GF-D8 (cell line): ENCODE measurements at regions not wholly inside any gene's neighbourhood (a gene's known extent, or its start where the extent isn't known, plus 50 kb on each side); places are given as distances from the start of the nearest gene placed in this dataset.
"Not testable (repeated sequence)": the region's sequence is repeated elsewhere in the genome, so short reads cannot be mapped to it uniquely, and the experiment has no call there.

Source experiments
- DNase-seq: peaks from one replicate; lab custom pipeline; 2025; lab: John Stamatoyannopoulos, UW

- DNase-seq = no peak
Observed at GRCh38 chr9:34793428-34793827, 83.5 kb upstream of the CCL21 start.

DNA sequence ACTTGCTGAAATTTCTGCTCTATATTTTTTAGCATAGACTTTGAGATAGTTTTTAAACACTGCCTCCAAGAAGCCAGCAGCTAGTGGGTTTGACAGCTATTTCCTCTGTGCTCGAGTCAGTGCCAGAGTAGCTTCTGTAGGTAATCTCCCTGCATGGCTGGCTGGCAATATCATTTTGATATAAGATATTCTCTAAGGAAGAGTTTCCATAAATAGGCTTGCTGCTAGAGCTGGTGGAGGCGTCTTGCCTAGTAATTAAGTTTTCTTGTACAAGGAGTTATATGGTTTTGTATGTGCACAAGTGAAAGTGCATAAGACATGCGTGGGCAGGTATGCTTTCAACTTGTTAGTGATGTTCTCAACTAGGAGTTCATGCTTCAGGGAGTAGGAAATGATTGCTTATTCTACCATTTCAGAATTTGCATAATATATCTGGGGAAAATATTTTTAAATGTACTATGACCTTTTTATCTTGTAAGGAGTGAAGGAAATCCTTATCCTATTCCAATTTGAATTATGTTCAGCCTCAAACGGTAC is 74.1 kb upstream of the CCL21 start:
- DNase-seq = no peak

- no peak for DNase-seq
Observed at GRCh38 chr9:34782372-34782771, 72.4 kb upstream of the CCL21 start.

DNA sequence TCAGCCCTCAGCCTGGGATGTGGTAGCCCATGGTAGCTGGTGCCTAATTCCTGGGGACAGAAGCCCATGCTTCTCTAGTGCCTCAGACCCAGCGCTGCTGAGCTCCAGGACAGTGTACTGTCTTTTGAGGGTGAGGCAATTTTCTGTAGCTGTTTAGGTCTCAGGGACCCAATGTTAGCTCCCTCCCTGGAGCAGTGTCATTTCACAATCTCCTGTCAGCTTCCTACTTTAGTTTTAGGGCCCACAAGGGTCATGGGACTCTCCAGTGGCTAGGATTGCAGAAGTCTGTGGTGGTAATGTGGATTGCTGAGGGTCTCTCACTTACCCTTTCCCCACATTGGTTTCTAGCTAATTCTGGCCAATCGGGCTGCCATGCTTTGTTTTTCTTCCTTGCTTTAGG is 67.7 kb upstream of the CCL21 start:
- peak; percentile 55 for DNase-seq

GRCh38 chr9:34773955-34774354 is 64.0 kb upstream of the CCL21 start:
- DNase-seq = no peak

DNA sequence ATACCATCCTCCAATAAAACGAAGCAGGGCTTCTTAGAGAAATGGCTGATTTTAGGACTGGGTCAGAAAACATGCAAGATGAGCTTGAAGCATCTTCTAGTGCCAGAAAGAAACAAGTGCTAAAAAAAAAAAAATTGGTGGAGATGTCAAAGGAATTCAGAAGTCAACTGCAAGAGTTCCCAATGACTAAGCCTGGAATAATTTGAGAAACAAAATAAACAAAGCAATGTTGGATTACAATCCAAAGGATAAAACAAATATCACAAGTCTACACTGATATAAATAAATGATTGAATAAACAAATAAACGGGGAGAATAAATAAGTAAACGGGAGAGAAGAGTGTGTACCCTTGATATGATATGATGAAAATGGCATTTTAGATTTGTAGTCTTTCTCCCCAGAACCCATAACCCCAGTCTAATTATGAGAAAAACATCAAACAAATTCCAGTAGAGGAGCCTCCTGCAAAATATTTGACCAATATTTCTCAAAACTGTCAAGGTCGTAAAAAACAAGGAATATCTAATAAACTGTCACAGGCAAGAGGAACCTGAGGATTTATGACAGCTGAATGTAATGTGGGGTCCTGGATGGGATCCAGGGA is 63.5 kb upstream of the CCL21 start:
- DNase-seq = no peak

- DNase-seq = no peak
Observed at GRCh38 chr9:34771007-34771406, 61.1 kb upstream of the CCL21 start.

DNA sequence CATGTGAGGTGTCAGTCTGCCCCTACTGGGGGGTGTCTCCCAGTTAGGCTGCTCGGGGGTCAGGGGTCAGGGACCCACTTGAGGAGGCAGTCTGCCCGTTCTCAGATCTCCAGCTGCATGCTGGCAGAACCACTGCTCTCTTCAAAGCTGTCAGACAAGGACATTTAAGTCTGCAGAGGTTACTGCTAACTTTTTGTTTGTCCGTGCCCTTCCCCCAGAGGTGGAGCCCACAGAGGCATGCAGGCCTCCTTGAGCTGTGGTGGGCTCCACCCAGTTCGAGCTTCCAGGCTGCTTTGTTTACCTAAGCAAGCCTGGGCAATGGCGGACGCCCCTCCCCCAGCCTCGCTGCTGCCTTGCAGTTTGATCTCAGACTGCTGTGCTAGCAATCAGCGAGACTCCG is 57.2 kb upstream of the CCL21 start:
- not testable (repeated sequence) for DNase-seq

DNA sequence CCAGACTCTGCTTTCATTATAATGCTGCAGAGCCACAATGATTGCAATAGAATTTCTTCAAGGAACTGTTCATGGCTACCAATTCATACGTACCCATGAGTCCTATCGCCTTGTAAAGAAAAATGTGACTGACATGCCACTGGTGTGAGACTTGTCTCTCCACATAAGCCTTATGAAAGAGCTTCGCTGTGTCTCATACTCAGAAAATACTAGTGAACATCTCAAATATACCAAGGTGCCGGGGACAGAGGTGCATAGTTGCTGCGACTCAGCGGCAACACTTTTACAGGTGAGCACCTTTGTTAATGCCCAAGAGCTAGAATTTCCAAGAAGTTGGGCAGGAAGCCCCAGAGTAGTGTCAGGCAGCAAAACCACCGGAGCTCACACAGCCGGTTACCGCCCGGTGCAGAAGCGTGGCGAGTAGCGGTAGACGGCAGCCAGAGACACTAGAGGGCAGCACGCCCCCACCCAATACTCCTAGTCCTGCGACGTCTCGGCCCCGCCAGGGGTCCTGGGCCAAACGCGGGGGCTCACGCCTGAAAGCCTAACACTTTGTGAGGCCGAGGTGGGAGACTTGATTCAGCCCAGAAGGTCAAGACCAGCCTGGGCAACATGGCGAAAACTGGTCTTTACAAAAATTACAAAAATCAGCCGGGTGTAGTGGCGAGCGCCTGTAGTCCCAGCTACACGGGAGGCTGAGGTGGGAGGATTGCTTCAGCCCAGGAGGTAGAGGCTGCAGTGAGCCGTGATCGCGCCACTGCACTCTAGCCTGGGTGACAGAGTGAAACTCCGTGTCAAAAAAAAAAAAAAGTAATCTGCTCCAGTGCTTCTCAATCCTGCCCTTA is 50.5 kb upstream of the CCL21 start:
- not testable (repeated sequence) for DNase-seq
